ENCODE measurements at regions not wholly inside any gene's neighbourhood (a gene's known extent, or its start where the extent isn't known, plus 50 kb on each side); places are given as distances from the start of the nearest gene placed in this dataset.
"Not testable (repeated sequence)": the region's sequence is repeated elsewhere in the genome, so short reads cannot be mapped to it uniquely, and the experiment has no call there.

DNA sequence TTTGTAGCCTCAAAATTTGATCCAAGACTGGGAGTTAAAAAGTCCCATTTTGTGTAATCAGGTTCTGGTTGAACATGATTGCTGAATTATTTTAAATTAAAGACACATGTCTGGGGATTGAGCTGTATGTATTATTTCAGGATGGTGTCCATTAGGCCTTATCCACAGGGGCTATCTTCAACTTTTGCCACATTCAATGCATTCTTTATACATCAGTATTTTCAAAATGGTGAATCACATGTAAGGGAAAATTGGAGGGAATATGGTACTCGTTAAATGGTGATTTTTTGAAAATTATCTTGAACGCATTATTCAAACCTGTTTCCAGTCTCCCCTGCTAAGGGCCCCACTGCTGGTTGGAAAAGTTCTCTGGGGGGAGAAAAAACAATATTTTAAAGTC, 367.7 kb upstream of the NPVF start:
- intact Hi-C loops (cut with DNase I; ENCODE audit: low total_unique reads) = no loop called here
- no peak for TF ChIP-seq POLR2A (IDR thresholded peaks at IDR 0.05)
- TF ChIP-seq, protein P1, sequence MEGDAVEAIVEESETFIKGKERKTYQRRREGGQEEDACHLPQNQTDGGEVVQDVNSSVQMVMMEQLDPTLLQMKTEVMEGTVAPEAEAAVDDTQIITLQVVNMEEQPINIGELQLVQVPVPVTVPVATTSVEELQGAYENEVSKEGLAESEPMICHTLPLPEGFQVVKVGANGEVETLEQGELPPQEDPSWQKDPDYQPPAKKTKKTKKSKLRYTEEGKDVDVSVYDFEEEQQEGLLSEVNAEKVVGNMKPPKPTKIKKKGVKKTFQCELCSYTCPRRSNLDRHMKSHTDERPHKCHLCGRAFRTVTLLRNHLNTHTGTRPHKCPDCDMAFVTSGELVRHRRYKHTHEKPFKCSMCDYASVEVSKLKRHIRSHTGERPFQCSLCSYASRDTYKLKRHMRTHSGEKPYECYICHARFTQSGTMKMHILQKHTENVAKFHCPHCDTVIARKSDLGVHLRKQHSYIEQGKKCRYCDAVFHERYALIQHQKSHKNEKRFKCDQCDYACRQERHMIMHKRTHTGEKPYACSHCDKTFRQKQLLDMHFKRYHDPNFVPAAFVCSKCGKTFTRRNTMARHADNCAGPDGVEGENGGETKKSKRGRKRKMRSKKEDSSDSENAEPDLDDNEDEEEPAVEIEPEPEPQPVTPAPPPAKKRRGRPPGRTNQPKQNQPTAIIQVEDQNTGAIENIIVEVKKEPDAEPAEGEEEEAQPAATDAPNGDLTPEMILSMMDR (IDR thresholded peaks at IDR 0.05) = no peak
- DNase-seq (ENCODE audit: low spot score in 2 of 2) = no peak
- WGBS, 2 donors = 90 to 93% methylated on average over 2 of the region's 2 CpGs
- H3K4me3 ChIP-seq (ENCODE audit: low read depth, poor library complexity, severe bottlenecking) = no peak overlapping the region

- TF ChIP-seq POLR2A (IDR thresholded peaks at IDR 0.05) = no peak
- TF ChIP-seq, protein P1 (IDR thresholded peaks at IDR 0.05) = no peak
- no peak for DNase-seq (ENCODE audit: low spot score in 2 of 2)
- intact Hi-C loops (cut with DNase I; ENCODE audit: low total_unique reads) = no loop called here
- 91 to 92% methylated on average over 9 of the region's 9 CpGs for WGBS, 2 donors
- no peak overlapping the region for H3K4me3 ChIP-seq (ENCODE audit: low read depth, poor library complexity, severe bottlenecking)
Observed at GRCh38 chr7:25596443-25596842, 368.2 kb upstream of the NPVF start.

DNA sequence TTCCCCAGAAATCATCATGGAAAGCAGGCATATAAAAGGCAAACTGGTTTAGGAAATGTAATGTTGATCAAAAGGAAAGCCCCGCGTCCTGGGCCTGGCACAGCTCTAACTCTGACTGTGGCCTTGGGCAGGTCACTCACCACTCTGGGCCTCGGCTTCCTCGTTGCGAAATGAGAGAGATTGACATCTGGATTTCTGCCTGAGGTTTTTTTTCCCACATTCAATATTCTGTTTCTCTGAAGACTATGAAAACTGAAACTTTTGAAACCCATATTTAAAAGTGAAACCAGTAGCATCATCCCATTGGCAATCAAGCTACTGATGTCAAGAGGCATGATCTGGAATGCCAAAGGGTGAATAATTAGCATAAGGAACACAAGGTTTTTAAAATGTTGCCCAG, 369.7 kb upstream of the NPVF start:
- TF ChIP-seq, protein P1 (IDR thresholded peaks at IDR 0.05) = no peak
- TF ChIP-seq POLR2A (IDR thresholded peaks at IDR 0.05) = no peak
- WGBS, 2 donors = 13 to 25% methylated on average over 5 of the region's 5 CpGs
- no peak for DNase-seq (ENCODE audit: low spot score in 2 of 2)
- intact Hi-C loops (cut with DNase I; ENCODE audit: low total_unique reads) = no loop called here
- no peak overlapping the region for H3K4me3 ChIP-seq (ENCODE audit: low read depth, poor library complexity, severe bottlenecking)

GRCh38 chr7:25598765-25599164, 370.5 kb upstream of the NPVF start:
- intact Hi-C loops (cut with DNase I; ENCODE audit: low total_unique reads) = no loop called here
- TF ChIP-seq, protein P1 (IDR thresholded peaks at IDR 0.05) = no peak
- no peak for TF ChIP-seq POLR2A (IDR thresholded peaks at IDR 0.05)
- 91 to 97% methylated on average over 5 of the region's 5 CpGs for WGBS, 2 donors
- no peak for DNase-seq (ENCODE audit: low spot score in 2 of 2)
- H3K4me3 ChIP-seq (ENCODE audit: low read depth, poor library complexity, severe bottlenecking) = no peak overlapping the region

DNA sequence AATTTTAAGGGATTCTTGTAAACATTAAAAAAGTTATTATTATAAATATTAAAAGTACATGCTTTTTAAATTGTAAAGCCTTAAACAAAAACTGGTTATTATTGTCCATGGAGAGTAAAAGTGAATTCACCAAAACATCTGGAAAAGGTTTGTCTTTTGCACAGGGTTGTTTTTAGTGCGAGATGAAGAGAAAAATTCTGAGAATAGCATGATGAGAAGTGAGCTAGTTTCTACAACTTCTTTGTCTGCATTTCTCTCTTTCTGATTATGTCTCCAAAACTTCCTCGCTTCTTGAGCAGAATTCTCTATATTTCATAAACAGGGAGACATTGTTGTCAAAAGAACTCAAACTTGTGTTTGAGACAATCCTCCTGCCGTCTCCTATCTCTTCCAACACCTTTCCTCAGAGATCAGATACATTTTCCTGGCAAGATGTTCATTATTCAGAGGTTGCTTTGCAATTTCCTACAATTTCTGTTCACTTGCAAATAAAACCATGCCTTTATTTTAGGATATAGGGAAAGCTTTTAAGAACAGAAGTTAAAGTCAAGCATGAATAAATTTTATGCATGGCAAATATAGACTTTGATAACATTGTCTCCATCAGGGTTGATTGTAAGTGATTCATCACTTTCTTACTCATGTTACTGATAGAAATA, 372.1 kb upstream of the NPVF start:
- no peak overlapping the region for H3K4me3 ChIP-seq (ENCODE audit: low read depth, poor library complexity, severe bottlenecking)
- intact Hi-C loops (cut with DNase I; ENCODE audit: low total_unique reads) = no loop called here
- TF ChIP-seq, protein P1 (IDR thresholded peaks at IDR 0.05) = no peak
- no peak for TF ChIP-seq POLR2A (IDR thresholded peaks at IDR 0.05)
- no peak for DNase-seq (ENCODE audit: low spot score in 2 of 2)
- WGBS, 2 donors = 79 to 87% methylated on average over 3 of the region's 3 CpGs

- WGBS, 2 donors = 15 to 31% methylated on average over 15 to 20 of the region's 30 CpGs
- H3K4me3 ChIP-seq (ENCODE audit: low read depth, poor library complexity, severe bottlenecking); DNase-seq (ENCODE audit: low spot score in 2 of 2); intact Hi-C loops (cut with DNase I; ENCODE audit: low total_unique reads): not testable (repeated sequence)
Observed at GRCh38 chr7:25602730-25603426, 374.6 kb upstream of the NPVF start.

DNA sequence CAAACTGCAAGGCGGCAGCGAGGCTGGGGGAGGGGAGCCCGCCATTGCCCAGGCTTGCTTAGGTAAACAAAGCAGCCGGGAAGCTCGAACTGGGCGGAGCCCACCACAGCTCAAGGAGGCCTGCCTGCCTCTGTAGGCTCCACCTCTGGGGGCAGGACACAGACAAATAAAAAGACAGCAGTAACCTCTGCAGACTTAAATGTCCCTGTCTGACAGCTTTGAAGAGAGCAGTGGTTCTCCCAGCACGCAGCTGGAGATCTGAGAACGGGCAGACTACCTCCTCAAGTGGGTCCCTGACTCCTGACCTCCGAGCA, 375.1 kb upstream of the NPVF start:
- intact Hi-C loops (cut with DNase I; ENCODE audit: low total_unique reads); DNase-seq (ENCODE audit: low spot score in 2 of 2); H3K4me3 ChIP-seq (ENCODE audit: low read depth, poor library complexity, severe bottlenecking): not testable (repeated sequence)
- 43% methylated on average over 1 of the region's 9 CpGs; no CpG with 5 or more reads in 1 of the 2 donors for WGBS, 2 donors
